Prostate gland (tissue), 2 donors: ENCODE measurements at regions not wholly inside any gene's neighbourhood (a gene's known extent, or its start where the extent isn't known, plus 50 kb on each side); places are given as distances from the start of the nearest gene placed in this dataset.

ENCODE experiments used
- CTCF ChIP-seq, 4 experiments: fragments of 200-600 bp in 2 of 4; fragments of 450-650 bp in 2 of 4; sonication (generic) in 2 of 4; IDR thresholded peaks; 1 replicate in 3 of 4; 2 replicates in 1 of 4; pipeline ENCODE4 v1.5.1; 2016 to 2019; ENCODE audit warnings: antibody characterized with exemption in 4 of 4, mild to moderate bottlenecking in 2 of 4, moderate library complexity in 2 of 4
- POLR2A ChIP-seq: fragments of 450-650 bp; IDR thresholded peaks from one replicate; pipeline ENCODE4 v1.6.1; 2016; ENCODE audit warnings: antibody characterized with exemption, mild to moderate bottlenecking
- POLR2AphosphoS5 ChIP-seq: sonication (generic); formaldehyde crosslinking; IDR thresholded peaks from one replicate; pipeline ENCODE4 v1.6.1; 2017; ENCODE audit warnings: antibody characterized with exemption

- TF ChIP-seq CTCF (IDR thresholded peaks at IDR 0.05) (no peak), POLR2A (no peak), POLR2AphosphoS5 (no peak)
These were observed 908.8 kb downstream of the SQOR start for GRCh38 chr15:46543626-46544025.
